GM21737 (cell line): ENCODE measurements at regions not wholly inside any gene's neighbourhood (a gene's known extent, or its start where the extent isn't known, plus 50 kb on each side); places are given as distances from the start of the nearest gene placed in this dataset.
"Not testable (repeated sequence)": the region's sequence is repeated elsewhere in the genome, so short reads cannot be mapped to it uniquely, and the experiment has no call there.

Source experiments
- ATAC-seq: cut with Tn5 transposase; IDR thresholded peaks from one replicate; pipeline ENCODE4 v1.9.1; 2021; ENCODE audit warnings: mild to moderate bottlenecking, moderate library complexity; ENCODE audit not compliant: unreplicated experiment

GRCh38 chr5:12095808-12096281 lies 191.6 kb upstream of the CTNND2 start:
- ATAC-seq, result no peak

GRCh38 chr5:12093586-12093985 lies 189.3 kb upstream of the CTNND2 start:
- no peak for ATAC-seq

GRCh38 chr5:12080761-12081160 lies 176.5 kb upstream of the CTNND2 start:
- no peak for ATAC-seq

GRCh38 chr5:12078286-12078685 lies 174.0 kb upstream of the CTNND2 start:
- ATAC-seq, result not testable (repeated sequence)

GRCh38 chr5:12073426-12073825 lies 169.2 kb upstream of the CTNND2 start:
- ATAC-seq, result no peak

- no peak for ATAC-seq
Observed at GRCh38 chr5:12072441-12072840, 168.2 kb upstream of the CTNND2 start.

GRCh38 chr5:12071455-12071854 lies 167.2 kb upstream of the CTNND2 start:
- ATAC-seq, result no peak

GRCh38 chr5:12023614-12024241 lies 119.5 kb upstream of the CTNND2 start:
- ATAC-seq, result no peak

- ATAC-seq, result no peak
Observed at GRCh38 chr5:12022444-12022843, 118.2 kb upstream of the CTNND2 start.

- ATAC-seq, result no peak
Observed at GRCh38 chr5:12019306-12019705, 115.1 kb upstream of the CTNND2 start.

- no peak for ATAC-seq
Observed at GRCh38 chr5:12017007-12017406, 112.8 kb upstream of the CTNND2 start.

- no peak for ATAC-seq
Observed at GRCh38 chr5:12016159-12016746, 112.0 kb upstream of the CTNND2 start.

GRCh38 chr5:12013351-12013750 lies 109.1 kb upstream of the CTNND2 start:
- no peak for ATAC-seq

- no peak for ATAC-seq
Observed at GRCh38 chr5:12003680-12004079, 99.4 kb upstream of the CTNND2 start.

- no peak for ATAC-seq
Observed at GRCh38 chr5:11998397-11998796, 94.2 kb upstream of the CTNND2 start.

GRCh38 chr5:11997942-11998341 lies 93.7 kb upstream of the CTNND2 start:
- ATAC-seq, result no peak

- ATAC-seq, result no peak
Observed at GRCh38 chr5:11992518-11992917, 88.3 kb upstream of the CTNND2 start.

GRCh38 chr5:11985993-11986392 lies 81.7 kb upstream of the CTNND2 start:
- ATAC-seq, result no peak

GRCh38 chr5:11984196-11984595 lies 80.0 kb upstream of the CTNND2 start:
- no peak for ATAC-seq

- no peak for ATAC-seq
Observed at GRCh38 chr5:11981986-11982385, 77.7 kb upstream of the CTNND2 start.

- ATAC-seq, result no peak
Observed at GRCh38 chr5:11977904-11978303, 73.7 kb upstream of the CTNND2 start.

- ATAC-seq, result no peak
Observed at GRCh38 chr5:11973469-11973868, 69.2 kb upstream of the CTNND2 start.

- no peak for ATAC-seq
Observed at GRCh38 chr5:11963227-11963626, 59.0 kb upstream of the CTNND2 start.
